ENCODE measurements at regions not wholly inside any gene's neighbourhood (a gene's known extent, or its start where the extent isn't known, plus 50 kb on each side); places are given as distances from the start of the nearest gene placed in this dataset.

DNA sequence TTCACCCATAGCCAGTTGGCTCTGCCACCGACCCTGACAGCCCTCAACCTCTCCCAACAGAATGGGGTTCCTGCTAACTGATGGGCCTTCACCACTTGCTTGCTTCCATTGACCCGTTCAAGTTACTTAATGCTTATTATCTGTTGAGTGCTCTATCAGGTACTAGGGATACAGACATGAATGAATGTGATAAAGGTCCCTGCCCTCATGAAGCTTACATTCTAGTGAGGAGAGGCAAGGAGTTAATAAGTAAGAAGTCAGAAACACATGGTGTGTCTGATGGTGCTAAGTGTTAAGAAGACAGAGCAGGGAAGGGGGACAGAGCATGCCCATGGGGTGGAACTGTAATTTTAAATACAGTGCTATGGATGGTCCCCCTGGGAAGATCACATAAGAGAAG lies 107.5 kb upstream of the JUN start:
- TF ChIP-seq POLR2AphosphoS5 (IDR thresholded peaks at IDR 0.05) (no peak), EP300 (conservative IDR thresholded peaks at IDR 0.05; ENCODE audit: poor library complexity, severe bottlenecking) (no peak), RAD21 (conservative IDR thresholded peaks at IDR 0.05) (no peak), SMC3 (conservative IDR thresholded peaks at IDR 0.05; ENCODE audit: poor library complexity) (no peak), TAF1 (IDR thresholded peaks at IDR 0.05; ENCODE audit: low read depth) (no peak)
- TF ChIP-seq, protein P1, sequence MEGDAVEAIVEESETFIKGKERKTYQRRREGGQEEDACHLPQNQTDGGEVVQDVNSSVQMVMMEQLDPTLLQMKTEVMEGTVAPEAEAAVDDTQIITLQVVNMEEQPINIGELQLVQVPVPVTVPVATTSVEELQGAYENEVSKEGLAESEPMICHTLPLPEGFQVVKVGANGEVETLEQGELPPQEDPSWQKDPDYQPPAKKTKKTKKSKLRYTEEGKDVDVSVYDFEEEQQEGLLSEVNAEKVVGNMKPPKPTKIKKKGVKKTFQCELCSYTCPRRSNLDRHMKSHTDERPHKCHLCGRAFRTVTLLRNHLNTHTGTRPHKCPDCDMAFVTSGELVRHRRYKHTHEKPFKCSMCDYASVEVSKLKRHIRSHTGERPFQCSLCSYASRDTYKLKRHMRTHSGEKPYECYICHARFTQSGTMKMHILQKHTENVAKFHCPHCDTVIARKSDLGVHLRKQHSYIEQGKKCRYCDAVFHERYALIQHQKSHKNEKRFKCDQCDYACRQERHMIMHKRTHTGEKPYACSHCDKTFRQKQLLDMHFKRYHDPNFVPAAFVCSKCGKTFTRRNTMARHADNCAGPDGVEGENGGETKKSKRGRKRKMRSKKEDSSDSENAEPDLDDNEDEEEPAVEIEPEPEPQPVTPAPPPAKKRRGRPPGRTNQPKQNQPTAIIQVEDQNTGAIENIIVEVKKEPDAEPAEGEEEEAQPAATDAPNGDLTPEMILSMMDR (IDR thresholded peaks at IDR 0.05; ENCODE audit: poor library complexity, severe bottlenecking), result no peak
- TF ChIP-seq, protein P2, sequence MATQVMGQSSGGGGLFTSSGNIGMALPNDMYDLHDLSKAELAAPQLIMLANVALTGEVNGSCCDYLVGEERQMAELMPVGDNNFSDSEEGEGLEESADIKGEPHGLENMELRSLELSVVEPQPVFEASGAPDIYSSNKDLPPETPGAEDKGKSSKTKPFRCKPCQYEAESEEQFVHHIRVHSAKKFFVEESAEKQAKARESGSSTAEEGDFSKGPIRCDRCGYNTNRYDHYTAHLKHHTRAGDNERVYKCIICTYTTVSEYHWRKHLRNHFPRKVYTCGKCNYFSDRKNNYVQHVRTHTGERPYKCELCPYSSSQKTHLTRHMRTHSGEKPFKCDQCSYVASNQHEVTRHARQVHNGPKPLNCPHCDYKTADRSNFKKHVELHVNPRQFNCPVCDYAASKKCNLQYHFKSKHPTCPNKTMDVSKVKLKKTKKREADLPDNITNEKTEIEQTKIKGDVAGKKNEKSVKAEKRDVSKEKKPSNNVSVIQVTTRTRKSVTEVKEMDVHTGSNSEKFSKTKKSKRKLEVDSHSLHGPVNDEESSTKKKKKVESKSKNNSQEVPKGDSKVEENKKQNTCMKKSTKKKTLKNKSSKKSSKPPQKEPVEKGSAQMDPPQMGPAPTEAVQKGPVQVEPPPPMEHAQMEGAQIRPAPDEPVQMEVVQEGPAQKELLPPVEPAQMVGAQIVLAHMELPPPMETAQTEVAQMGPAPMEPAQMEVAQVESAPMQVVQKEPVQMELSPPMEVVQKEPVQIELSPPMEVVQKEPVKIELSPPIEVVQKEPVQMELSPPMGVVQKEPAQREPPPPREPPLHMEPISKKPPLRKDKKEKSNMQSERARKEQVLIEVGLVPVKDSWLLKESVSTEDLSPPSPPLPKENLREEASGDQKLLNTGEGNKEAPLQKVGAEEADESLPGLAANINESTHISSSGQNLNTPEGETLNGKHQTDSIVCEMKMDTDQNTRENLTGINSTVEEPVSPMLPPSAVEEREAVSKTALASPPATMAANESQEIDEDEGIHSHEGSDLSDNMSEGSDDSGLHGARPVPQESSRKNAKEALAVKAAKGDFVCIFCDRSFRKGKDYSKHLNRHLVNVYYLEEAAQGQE (IDR thresholded peaks at IDR 0.05; ENCODE audit: borderline replicate concordance), result no peak
